HepG2 (cell line): ENCODE measurements at regions not wholly inside any gene's neighbourhood (a gene's known extent, or its start where the extent isn't known, plus 50 kb on each side); places are given as distances from the start of the nearest gene placed in this dataset.

Experiments used
- ARNT ChIP-seq: fragments of 450-650 bp; IDR thresholded peaks from 2 replicates; pipeline ENCODE4 v1.6.1; 2017
- ATM ChIP-seq: fragments of 450-650 bp; IDR thresholded peaks from 2 replicates; pipeline ENCODE4 v1.7.1; 2017; ENCODE audit warnings: mild to moderate bottlenecking, borderline replicate concordance
- CREB1 ChIP-seq, 2 experiments: fragments of 450-650 bp in 1 of 2; IDR thresholded peaks; 2 replicates each; pipeline ENCODE4 v1.6.1; 2016 to 2017; ENCODE audit warnings: control low read depth in 1 of 2, mild to moderate bottlenecking in 1 of 2, missing compliant biosample characterization in 1 of 2, missing genetic modification characterization in 1 of 2
- HIVEP1 ChIP-seq: sonication (generic); formaldehyde crosslinking; IDR thresholded peaks from 2 replicates; pipeline ENCODE4 v1.4.0; 2020; ENCODE audit warnings: mild to moderate bottlenecking, missing genetic modification reagents
- HNF4G ChIP-seq, 2 experiments: sonication (generic) in 1 of 2; formaldehyde crosslinking in 1 of 2; IDR thresholded peaks; 2 replicates each; pipeline versions ENCODE4 v1.4.0 to v1.6.1; 2011 to 2020; ENCODE audit warnings: borderline replicate concordance in 2 of 2, low read depth in 2 of 2, mild to moderate bottlenecking in 2 of 2, low read length in 1 of 2, missing genetic modification reagents in 1 of 2, moderate library complexity in 1 of 2
- IKZF1 ChIP-seq: fragments of 450-650 bp; IDR thresholded peaks from 2 replicates; pipeline ENCODE4 v1.7.1; 2016
- MXI1 ChIP-seq: IDR thresholded peaks from 3 replicates; pipeline ENCODE4 v1.6.1; 2012; ENCODE audit warnings: low read depth, low read length, inconsistent platforms, borderline replicate concordance
- NFATC3 ChIP-seq: sonication (generic); formaldehyde crosslinking; IDR thresholded peaks from 2 replicates; pipeline ENCODE4 v1.5.1; 2020; ENCODE audit warnings: mild to moderate bottlenecking, missing genetic modification reagents
- NFIC ChIP-seq: IDR thresholded peaks from 2 replicates; pipeline ENCODE4 v1.6.1; 2012; ENCODE audit warnings: mild to moderate bottlenecking, low read length, inconsistent platforms
- PHB2 ChIP-seq: fragments of 450-650 bp; IDR thresholded peaks from 2 replicates; pipeline ENCODE4 v1.6.1; 2018; ENCODE audit not compliant: partially characterized antibody
- RAD51 ChIP-seq: fragments of 450-650 bp; IDR thresholded peaks from 2 replicates; pipeline ENCODE4 v1.6.1; 2016; ENCODE audit warnings: borderline replicate concordance
- SP1 ChIP-seq, 2 experiments: fragments of 450-650 bp in 1 of 2; sonication (generic) in 1 of 2; formaldehyde crosslinking in 1 of 2; IDR thresholded peaks; 2 replicates each; pipeline versions ENCODE4 v1.4.0 to v1.6.1; 2016 to 2020; ENCODE audit warnings: missing genetic modification reagents in 1 of 2
- TCF7L2 ChIP-seq: IDR thresholded peaks from 2 replicates; pipeline ENCODE4 v1.6.1; 2011; ENCODE audit warnings: mild to moderate bottlenecking, low read depth, low read length, moderate library complexity
- TSC22D2 ChIP-seq: sonication (generic); formaldehyde crosslinking; IDR thresholded peaks from 2 replicates; pipeline ENCODE4 v1.5.1; 2020; ENCODE audit warnings: missing genetic modification reagents, mild to moderate bottlenecking, borderline replicate concordance
- U2AF1 ChIP-seq: fragments of 200-400 bp; formaldehyde crosslinking; optimal IDR thresholded peaks from 2 replicates; pipeline ENCODE3; 2017; ENCODE audit warnings: mild to moderate bottlenecking, low read depth, low read length
- ZBTB42 ChIP-seq: sonication (generic); formaldehyde crosslinking; IDR thresholded peaks from 2 replicates; pipeline ENCODE4 v1.5.0; 2020; ENCODE audit warnings: mild to moderate bottlenecking, missing genetic modification reagents
- ZFP36L2 ChIP-seq: sonication (generic); formaldehyde crosslinking; IDR thresholded peaks from 2 replicates; pipeline ENCODE4 v1.4.0; 2020; ENCODE audit warnings: missing genetic modification reagents
- ZNF282 ChIP-seq: fragments of 450-650 bp; IDR thresholded peaks from 2 replicates; pipeline ENCODE4 v1.6.1; 2018; ENCODE audit not compliant: partially characterized antibody
- ZNF350 ChIP-seq: sonication (generic); formaldehyde crosslinking; IDR thresholded peaks from 2 replicates; pipeline ENCODE4 v1.4.0; 2020; ENCODE audit warnings: mild to moderate bottlenecking, low read depth, missing genetic modification reagents, borderline replicate concordance
- ZNF589 ChIP-seq: sonication (generic); formaldehyde crosslinking; conservative IDR thresholded peaks from 2 replicates; pipeline ENCODE4 v1.8.0; 2022; ENCODE audit warnings: mild to moderate bottlenecking, moderate library complexity, missing genetic modification reagents
- ZNF678 ChIP-seq: sonication (generic); formaldehyde crosslinking; IDR thresholded peaks from 2 replicates; pipeline ENCODE4 v1.4.0; 2020; ENCODE audit warnings: mild to moderate bottlenecking, missing genetic modification reagents
- ZNF777 ChIP-seq: sonication (generic); formaldehyde crosslinking; IDR thresholded peaks from 2 replicates; pipeline ENCODE4 v1.4.0; 2020; ENCODE audit warnings: missing genetic modification reagents
- TF ChIP-seq, protein P1 (sequence below): fragments of 450-650 bp; IDR thresholded peaks from 2 replicates; pipeline ENCODE4 v1.6.1; 2017; ENCODE audit warnings: mild to moderate bottlenecking

DNA sequence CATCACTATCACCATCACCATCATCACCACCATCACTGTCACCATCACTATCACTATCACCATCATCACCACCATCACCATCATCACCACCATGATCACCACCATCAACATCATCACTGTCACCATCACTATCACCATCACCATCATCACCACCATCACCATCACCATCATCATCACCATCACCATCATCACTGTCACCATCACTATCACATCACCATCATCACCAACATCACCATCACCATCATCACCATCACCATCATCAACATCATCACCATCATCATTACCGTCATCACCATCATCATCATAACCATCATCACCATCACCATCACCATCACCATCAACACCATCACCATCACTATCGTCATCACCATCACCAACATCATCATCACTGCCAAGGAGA is 273.8 kb downstream of the FOXL1 start (continued):
- TF ChIP-seq, protein P1, sequence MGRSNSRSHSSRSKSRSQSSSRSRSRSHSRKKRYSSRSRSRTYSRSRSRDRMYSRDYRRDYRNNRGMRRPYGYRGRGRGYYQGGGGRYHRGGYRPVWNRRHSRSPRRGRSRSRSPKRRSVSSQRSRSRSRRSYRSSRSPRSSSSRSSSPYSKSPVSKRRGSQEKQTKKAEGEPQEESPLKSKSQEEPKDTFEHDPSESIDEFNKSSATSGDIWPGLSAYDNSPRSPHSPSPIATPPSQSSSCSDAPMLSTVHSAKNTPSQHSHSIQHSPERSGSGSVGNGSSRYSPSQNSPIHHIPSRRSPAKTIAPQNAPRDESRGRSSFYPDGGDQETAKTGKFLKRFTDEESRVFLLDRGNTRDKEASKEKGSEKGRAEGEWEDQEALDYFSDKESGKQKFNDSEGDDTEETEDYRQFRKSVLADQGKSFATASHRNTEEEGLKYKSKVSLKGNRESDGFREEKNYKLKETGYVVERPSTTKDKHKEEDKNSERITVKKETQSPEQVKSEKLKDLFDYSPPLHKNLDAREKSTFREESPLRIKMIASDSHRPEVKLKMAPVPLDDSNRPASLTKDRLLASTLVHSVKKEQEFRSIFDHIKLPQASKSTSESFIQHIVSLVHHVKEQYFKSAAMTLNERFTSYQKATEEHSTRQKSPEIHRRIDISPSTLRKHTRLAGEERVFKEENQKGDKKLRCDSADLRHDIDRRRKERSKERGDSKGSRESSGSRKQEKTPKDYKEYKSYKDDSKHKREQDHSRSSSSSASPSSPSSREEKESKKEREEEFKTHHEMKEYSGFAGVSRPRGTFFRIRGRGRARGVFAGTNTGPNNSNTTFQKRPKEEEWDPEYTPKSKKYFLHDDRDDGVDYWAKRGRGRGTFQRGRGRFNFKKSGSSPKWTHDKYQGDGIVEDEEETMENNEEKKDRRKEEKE = no peak
- TF ChIP-seq ZNF589 (CRISPR knock-in tag) (no peak), TSC22D2 (CRISPR knock-in tag) (no peak), ARNT (0 out of 2 replicates have a peak, but pooled peaks have one; percentile 56), MXI1 (no peak), ZNF350 (CRISPR knock-in tag) (no peak), IKZF1 (peak; percentile 96), ZNF678 (CRISPR knock-in tag) (no peak), CREB1 (IDR thresholded peaks at IDR 0.05) (peak; percentile 98), CREB1 (CRISPR knock-in tag; IDR thresholded peaks at IDR 0.05) (no peak), RAD51 (peak; percentile 40; the same call in 1 of the 2 replicates), NFATC3 (CRISPR knock-in tag) (no peak), ZFP36L2 (no peak), PHB2 (peak; percentile 82), SP1 (IDR thresholded peaks at IDR 0.05) (peak; percentile 71; the same call in 1 of the 2 replicates), SP1 (CRISPR knock-in tag; IDR thresholded peaks at IDR 0.05) (no peak), NFIC (no peak), HIVEP1 (no peak), U2AF1 (no peak), TCF7L2 (no peak), ZNF777 (no peak), HNF4G (IDR thresholded peaks at IDR 0.05; ENCODE audit: borderline replicate concordance, low read depth, low read length) (no peak), HNF4G (CRISPR knock-in tag; IDR thresholded peaks at IDR 0.05; ENCODE audit: borderline replicate concordance, low read depth) (no peak), ZNF282 (peak; percentile 66), ATM (peak; percentile 80; the same call in 1 of the 2 replicates), ZBTB42 (no peak)
